HG03139 (cell line): ENCODE measurements at regions not wholly inside any gene's neighbourhood (a gene's known extent, or its start where the extent isn't known, plus 50 kb on each side); places are given as distances from the start of the nearest gene placed in this dataset.

ENCODE experiments used
- ATAC-seq: cut with Tn5 transposase; IDR thresholded peaks from one replicate; pipeline ENCODE4 v1.9.1; 2021; ENCODE audit not compliant: unreplicated experiment

DNA sequence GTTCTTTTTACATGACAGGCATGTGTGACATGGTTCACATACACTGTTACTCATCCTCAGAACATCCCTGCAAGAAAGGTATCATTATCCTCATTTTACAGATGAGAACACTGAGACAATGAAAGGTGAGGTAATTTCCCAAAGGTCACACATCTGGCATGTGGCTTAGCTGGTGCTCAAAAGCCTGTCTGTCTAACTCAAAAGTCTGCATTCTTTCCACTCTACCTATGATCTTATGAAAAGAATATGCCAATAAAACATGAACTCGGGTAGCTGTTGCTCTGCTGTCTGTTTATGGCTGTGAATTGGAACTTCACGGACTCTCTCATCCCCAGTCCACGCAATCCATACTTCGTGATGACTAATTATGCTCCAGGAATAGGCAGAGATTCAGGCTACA lies 79.0 kb upstream of the ODAD2 start:
- ATAC-seq, result no peak

- ATAC-seq, result no peak
These were observed 76.5 kb upstream of the ODAD2 start for GRCh38 chr10:28075424-28075823.

DNA sequence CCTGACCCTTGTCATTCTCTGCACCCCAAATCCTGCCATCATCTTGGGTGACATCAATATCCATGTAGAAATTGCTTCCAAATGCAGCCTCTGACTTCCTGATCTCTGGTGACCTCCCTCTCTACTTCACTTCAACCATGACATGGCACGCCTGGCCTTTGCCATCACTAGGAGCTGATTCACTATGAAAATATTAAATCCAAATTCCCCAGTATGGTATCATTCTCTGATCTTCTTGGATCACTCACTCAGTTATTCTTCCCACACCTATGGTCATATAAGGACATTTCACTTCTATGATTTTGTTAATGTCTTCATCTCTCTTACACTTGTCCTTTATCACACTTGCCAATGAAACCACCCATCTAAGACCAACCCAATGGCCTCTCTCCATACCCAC lies 73.7 kb upstream of the ODAD2 start:
- no peak for ATAC-seq

GRCh38 chr10:28060031-28060607 lies 61.2 kb upstream of the ODAD2 start:
- no peak for ATAC-seq

GRCh38 chr10:28058746-28059145 lies 59.9 kb upstream of the ODAD2 start:
- no peak for ATAC-seq

GRCh38 chr10:28054228-28054860 lies 55.5 kb upstream of the ODAD2 start:
- ATAC-seq, result no peak

DNA sequence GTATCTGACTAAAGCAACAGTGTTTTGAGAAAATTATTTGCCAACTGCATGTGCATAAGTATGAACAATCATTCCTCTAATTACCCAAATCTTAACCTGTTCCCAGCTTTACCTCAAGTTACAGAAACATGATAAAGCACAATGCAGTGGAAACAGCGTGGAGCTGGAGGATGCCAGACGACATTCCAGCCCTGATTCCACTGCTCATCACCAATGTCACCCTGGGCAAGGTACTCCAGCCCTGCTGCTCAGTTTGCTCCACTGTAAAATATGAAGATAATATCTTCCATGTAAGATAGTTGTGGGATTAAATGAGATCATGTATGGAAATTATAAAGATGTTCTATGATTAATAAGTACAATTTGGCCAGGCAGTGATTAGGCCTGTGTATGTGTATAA lies 50.4 kb upstream of the ODAD2 start:
- no peak for ATAC-seq
